Testis (tissue), 2 donors: ENCODE measurements at regions not wholly inside any gene's neighbourhood (a gene's known extent, or its start where the extent isn't known, plus 50 kb on each side); places are given as distances from the start of the nearest gene placed in this dataset.

Experiments used
- POLR2A ChIP-seq: fragments of 450-650 bp; IDR thresholded peaks from one replicate; pipeline ENCODE4 v1.6.1; 2017; ENCODE audit warnings: antibody characterized with exemption, mild to moderate bottlenecking, moderate library complexity
- TF ChIP-seq, protein P1 (sequence below), 3 experiments: fragments of 450-650 bp in 2 of 3; fragments of 200-600 bp in 1 of 3; sonication (generic) in 1 of 3; IDR thresholded peaks; one replicate each; pipeline ENCODE4 v1.5.1; 2016 to 2019; ENCODE audit warnings: antibody characterized with exemption in 3 of 3, mild to moderate bottlenecking in 2 of 3, moderate library complexity in 1 of 3

DNA sequence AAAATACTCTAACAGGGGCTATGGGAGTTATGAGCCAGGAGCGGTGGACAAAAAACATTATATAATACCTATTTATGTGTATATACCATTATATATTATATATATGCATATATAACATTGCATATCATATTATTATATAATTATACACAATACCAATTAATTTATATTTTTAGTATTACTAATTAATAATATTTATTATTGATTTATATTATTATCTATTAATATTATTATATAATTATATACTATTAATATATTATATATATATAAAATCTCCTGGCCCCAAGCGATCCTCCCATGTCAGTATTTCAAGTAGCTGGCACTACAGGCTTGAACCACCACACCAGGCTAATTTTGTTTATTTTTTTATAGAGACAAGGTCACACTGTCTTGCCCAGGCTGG is 73.8 kb upstream of the JADE1 start:
- TF ChIP-seq, protein P1, sequence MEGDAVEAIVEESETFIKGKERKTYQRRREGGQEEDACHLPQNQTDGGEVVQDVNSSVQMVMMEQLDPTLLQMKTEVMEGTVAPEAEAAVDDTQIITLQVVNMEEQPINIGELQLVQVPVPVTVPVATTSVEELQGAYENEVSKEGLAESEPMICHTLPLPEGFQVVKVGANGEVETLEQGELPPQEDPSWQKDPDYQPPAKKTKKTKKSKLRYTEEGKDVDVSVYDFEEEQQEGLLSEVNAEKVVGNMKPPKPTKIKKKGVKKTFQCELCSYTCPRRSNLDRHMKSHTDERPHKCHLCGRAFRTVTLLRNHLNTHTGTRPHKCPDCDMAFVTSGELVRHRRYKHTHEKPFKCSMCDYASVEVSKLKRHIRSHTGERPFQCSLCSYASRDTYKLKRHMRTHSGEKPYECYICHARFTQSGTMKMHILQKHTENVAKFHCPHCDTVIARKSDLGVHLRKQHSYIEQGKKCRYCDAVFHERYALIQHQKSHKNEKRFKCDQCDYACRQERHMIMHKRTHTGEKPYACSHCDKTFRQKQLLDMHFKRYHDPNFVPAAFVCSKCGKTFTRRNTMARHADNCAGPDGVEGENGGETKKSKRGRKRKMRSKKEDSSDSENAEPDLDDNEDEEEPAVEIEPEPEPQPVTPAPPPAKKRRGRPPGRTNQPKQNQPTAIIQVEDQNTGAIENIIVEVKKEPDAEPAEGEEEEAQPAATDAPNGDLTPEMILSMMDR (IDR thresholded peaks at IDR 0.05), result no peak
- TF ChIP-seq POLR2A, result no peak
